H9 (cell line): ENCODE measurements at regions not wholly inside any gene's neighbourhood (a gene's known extent, or its start where the extent isn't known, plus 50 kb on each side); places are given as distances from the start of the nearest gene placed in this dataset.

Experiments used
- DNase-seq: peaks from one replicate; pipeline ENCODE4 v3.0.0-alpha.2; 2017
- H2AFZ ChIP-seq: one replicate; pipeline ENCODE4 v1.6.1; 2013; ENCODE audit warnings: mild to moderate bottlenecking, low read length, control low read depth, moderate library complexity
- H2AK5ac ChIP-seq: 2 replicates; pipeline ENCODE4 v1.6.1; 2013; ENCODE audit warnings: low read length, control low read depth, mixed read lengths; ENCODE audit not compliant: insufficient read length
- H2BK120ac ChIP-seq: one replicate; pipeline ENCODE4 v1.6.1; 2013; ENCODE audit warnings: low read depth, mild to moderate bottlenecking, low read length, control low read depth, inconsistent platforms; ENCODE audit not compliant: poor library complexity, severe bottlenecking
- H2BK12ac ChIP-seq: 2 replicates; pipeline ENCODE4 v1.6.1; 2013; ENCODE audit warnings: low read length, control low read depth, mixed read lengths, low read depth; ENCODE audit not compliant: insufficient read length
- H2BK15ac ChIP-seq: 2 replicates; pipeline ENCODE4 v1.6.1; 2013; ENCODE audit warnings: low read depth, low read length, control low read depth
- H2BK20ac ChIP-seq: one replicate; pipeline ENCODE4 v1.6.1; 2013; ENCODE audit warnings: low read depth, mild to moderate bottlenecking, low read length, control low read depth, inconsistent platforms; ENCODE audit not compliant: poor library complexity, severe bottlenecking
- H2BK5ac ChIP-seq: 2 replicates; pipeline ENCODE4 v1.6.1; 2013; ENCODE audit warnings: low read length, control low read depth, mixed read lengths; ENCODE audit not compliant: insufficient read length
- H3K14ac ChIP-seq: 2 replicates; pipeline ENCODE4 v1.6.1; 2013; ENCODE audit warnings: low read length, control low read depth; ENCODE audit not compliant: insufficient read depth
- H3K18ac ChIP-seq: 2 replicates; pipeline ENCODE4 v1.6.1; 2013; ENCODE audit warnings: low read depth, mild to moderate bottlenecking, mixed read lengths, low read length, control low read depth; ENCODE audit not compliant: insufficient read length
- H3K23ac ChIP-seq: 2 replicates; pipeline ENCODE4 v1.6.1; 2013; ENCODE audit warnings: low read length, control low read depth, mixed read lengths, low read depth; ENCODE audit not compliant: insufficient read length
- H3K23me2 ChIP-seq: 2 replicates; pipeline ENCODE4 v1.6.1; 2013; ENCODE audit warnings: low read depth, mild to moderate bottlenecking, mixed read lengths, low read length, control low read depth; ENCODE audit not compliant: insufficient read length, poor library complexity, severe bottlenecking
- H3K27ac ChIP-seq: 2 replicates; pipeline ENCODE4 v1.5.1; 2013; ENCODE audit warnings: low read length, control low read depth, mixed read lengths, low read depth; ENCODE audit not compliant: insufficient read length
- H3K27me3 ChIP-seq: 2 replicates; pipeline ENCODE4 v1.6.1; 2013; ENCODE audit warnings: low read length, control low read depth, inconsistent platforms; ENCODE audit not compliant: insufficient read depth
- H3K4ac ChIP-seq: 2 replicates; pipeline ENCODE4 v1.6.1; 2013; ENCODE audit warnings: low read depth, mild to moderate bottlenecking, control low read depth, inconsistent platforms, low read length, moderate library complexity
- H3K4me1 ChIP-seq: 2 replicates; pipeline ENCODE4 v1.6.1; 2013; ENCODE audit warnings: low read length, control low read depth, inconsistent platforms; ENCODE audit not compliant: insufficient read depth
- H3K4me2 ChIP-seq: 2 replicates; pipeline ENCODE4 v1.6.1; 2013; ENCODE audit warnings: low read length, control low read depth, mixed read lengths; ENCODE audit not compliant: insufficient read length, insufficient read depth
- H3K56ac ChIP-seq: 2 replicates; pipeline ENCODE4 v1.6.1; 2013; ENCODE audit warnings: low read depth, mild to moderate bottlenecking, mixed read lengths, low read length, control low read depth; ENCODE audit not compliant: insufficient read length
- H3K79me1 ChIP-seq: 2 replicates; pipeline ENCODE4 v1.6.1; 2013; ENCODE audit warnings: low read depth, mild to moderate bottlenecking, moderate library complexity, low read length, control low read depth, inconsistent platforms; ENCODE audit not compliant: insufficient read depth, poor library complexity, severe bottlenecking
- H3K79me2 ChIP-seq: 2 replicates; pipeline ENCODE4 v1.6.1; 2013; ENCODE audit warnings: low read length, control low read depth, inconsistent platforms; ENCODE audit not compliant: insufficient read depth
- H3K9ac ChIP-seq: 2 replicates; pipeline ENCODE4 v1.6.1; 2013; ENCODE audit warnings: low read length, control low read depth, mixed read lengths; ENCODE audit not compliant: insufficient read length; ENCODE audit errors: extremely low read depth
- H3K9me3 ChIP-seq: one replicate; pipeline ENCODE4 v1.6.1; 2013; ENCODE audit warnings: low read depth, low read length, inconsistent platforms; ENCODE audit not compliant: control insufficient read depth
- H3T11ph ChIP-seq: one replicate; pipeline ENCODE4 v1.6.1; 2013; ENCODE audit warnings: mild to moderate bottlenecking, low read length, control low read depth, inconsistent platforms
- H4K20me1 ChIP-seq: one replicate; pipeline ENCODE4 v1.6.1; 2013; ENCODE audit not compliant: control insufficient read depth, insufficient read length, insufficient read depth
- H4K5ac ChIP-seq: 2 replicates; pipeline ENCODE4 v1.6.1; 2013; ENCODE audit warnings: low read depth, mild to moderate bottlenecking, mixed read lengths, low read length, control low read depth; ENCODE audit not compliant: insufficient read length
- H4K8ac ChIP-seq: replicated peaks from 2 replicates; pipeline ENCODE4 v1.6.1; 2013; ENCODE audit warnings: low read length, control low read depth, mixed read lengths, low read depth; ENCODE audit not compliant: insufficient read length
- H4K91ac ChIP-seq: 2 replicates; pipeline ENCODE4 v1.6.1; 2013; ENCODE audit warnings: low read depth, mild to moderate bottlenecking, moderate library complexity, mixed read lengths, low read length, control low read depth; ENCODE audit not compliant: insufficient read length
- H3K27ac Mint-ChIP-seq, 3 experiments: 2 replicates in 2 of 3; 3 replicates in 1 of 3; pipeline ENCODE4 v1.8.0; 2020 to 2021; ENCODE audit warnings: mixed read lengths in 3 of 3, mild to moderate bottlenecking in 1 of 3, moderate library complexity in 1 of 3
- H3K27me3 Mint-ChIP-seq: 2 replicates; pipeline ENCODE4 v1.8.0; 2021; ENCODE audit warnings: low read depth, mild to moderate bottlenecking, moderate library complexity, mixed read lengths
- H3K36me3 Mint-ChIP-seq, 3 experiments: 2 replicates in 2 of 3; 3 replicates in 1 of 3; pipeline ENCODE4 v1.8.0; 2020 to 2021; ENCODE audit warnings: low read depth in 3 of 3, mixed read lengths in 3 of 3; ENCODE audit not compliant: insufficient read depth in 1 of 3
- H3K4me1 Mint-ChIP-seq, 2 experiments: 2 replicates each; pipeline ENCODE4 v1.8.0; 2020; ENCODE audit warnings: mixed read lengths in 2 of 2
- H3K4me3 Mint-ChIP-seq, 2 experiments: 2 replicates in 1 of 2; 3 replicates in 1 of 2; pipeline ENCODE4 v1.8.0; 2020 to 2021; ENCODE audit warnings: mild to moderate bottlenecking in 2 of 2, mixed read lengths in 2 of 2, moderate library complexity in 1 of 2
- H3K9me3 Mint-ChIP-seq, 2 experiments: 2 replicates in 1 of 2; 3 replicates in 1 of 2; pipeline ENCODE4 v1.8.0; 2020; ENCODE audit warnings: mild to moderate bottlenecking in 2 of 2, mixed read lengths in 2 of 2, moderate library complexity in 1 of 2
- WGBS: extraction: QIAGEN DNeasy Blood & Tissue Kit; methylation state at CpG from one replicate; pipeline ENCODE4 v1.1.7; 2013; ENCODE audit warnings: missing lambda C conversion rate, low lambda C conversion rate, mixed read lengths; ENCODE audit not compliant: insufficient read length; ENCODE audit errors: extremely low coverage; 5-methylcytosine and 5-hydroxymethylcytosine counted together
- TF ChIP-seq, protein P1 (sequence below): fragments of 200-600 bp; sonication (generic); conservative IDR thresholded peaks from 3 replicates; pipeline ENCODE4 v1.8.0; 2021; ENCODE audit warnings: antibody characterized with exemption, mild to moderate bottlenecking

DNA sequence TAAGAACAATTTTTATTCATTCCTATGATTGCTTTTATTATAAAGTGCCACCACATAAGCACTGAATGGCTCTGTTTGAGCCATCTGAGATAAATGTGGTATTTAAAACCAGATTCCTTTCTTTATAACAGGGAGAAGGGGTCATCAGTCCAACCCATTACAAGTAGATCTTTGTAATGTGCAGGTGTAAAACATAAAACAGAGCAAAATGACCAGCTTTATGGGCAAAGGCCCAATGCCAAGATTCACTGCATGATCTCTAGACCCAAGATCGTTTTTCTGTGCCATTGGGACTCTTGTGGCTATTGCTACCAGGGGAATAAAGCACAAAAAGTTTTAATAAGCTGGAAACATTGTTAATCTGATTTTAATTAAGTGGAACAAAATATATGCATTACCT, 469.9 kb downstream of the PRR16 start:
- no peak overlapping the region for H4K5ac ChIP-seq
- H3K4me1 ChIP-seq, result no peaks in the 10 kb centered on the region
- no peak overlapping the region for H3K27ac Mint-ChIP-seq
- H3K79me1 ChIP-seq, result no peaks in the 10 kb centered on the region
- H3K14ac ChIP-seq, result no peak overlapping the region
- H3K4me3 Mint-ChIP-seq, result no peak overlapping the region
- H3K9ac ChIP-seq, result no peak overlapping the region
- H3K9me3 Mint-ChIP-seq, result no peaks in the 10 kb centered on the region
- TF ChIP-seq, protein P1, sequence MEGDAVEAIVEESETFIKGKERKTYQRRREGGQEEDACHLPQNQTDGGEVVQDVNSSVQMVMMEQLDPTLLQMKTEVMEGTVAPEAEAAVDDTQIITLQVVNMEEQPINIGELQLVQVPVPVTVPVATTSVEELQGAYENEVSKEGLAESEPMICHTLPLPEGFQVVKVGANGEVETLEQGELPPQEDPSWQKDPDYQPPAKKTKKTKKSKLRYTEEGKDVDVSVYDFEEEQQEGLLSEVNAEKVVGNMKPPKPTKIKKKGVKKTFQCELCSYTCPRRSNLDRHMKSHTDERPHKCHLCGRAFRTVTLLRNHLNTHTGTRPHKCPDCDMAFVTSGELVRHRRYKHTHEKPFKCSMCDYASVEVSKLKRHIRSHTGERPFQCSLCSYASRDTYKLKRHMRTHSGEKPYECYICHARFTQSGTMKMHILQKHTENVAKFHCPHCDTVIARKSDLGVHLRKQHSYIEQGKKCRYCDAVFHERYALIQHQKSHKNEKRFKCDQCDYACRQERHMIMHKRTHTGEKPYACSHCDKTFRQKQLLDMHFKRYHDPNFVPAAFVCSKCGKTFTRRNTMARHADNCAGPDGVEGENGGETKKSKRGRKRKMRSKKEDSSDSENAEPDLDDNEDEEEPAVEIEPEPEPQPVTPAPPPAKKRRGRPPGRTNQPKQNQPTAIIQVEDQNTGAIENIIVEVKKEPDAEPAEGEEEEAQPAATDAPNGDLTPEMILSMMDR, result no peak
- H3K27ac ChIP-seq, result no peak overlapping the region
- H3K23me2 ChIP-seq, result no peaks in the 10 kb centered on the region
- no peak overlapping the region for H3K18ac ChIP-seq
- H2BK15ac ChIP-seq, result no peak overlapping the region
- no peaks in the 10 kb centered on the region for H3K27me3 ChIP-seq
- no peak overlapping the region for H3K56ac ChIP-seq
- H2BK12ac ChIP-seq, result no peak overlapping the region
- no peak overlapping the region for H2AFZ ChIP-seq
- no peaks in the 10 kb centered on the region for H4K20me1 ChIP-seq
- no peak overlapping the region for H4K91ac ChIP-seq
- no peak overlapping the region for H4K8ac ChIP-seq
- no peaks in the 10 kb centered on the region; a peak in 1 of 7 replicates for H3K36me3 Mint-ChIP-seq
- WGBS, result no CpG with 5 or more reads among the region's 1 CpG
- no peak overlapping the region for H2BK5ac ChIP-seq
- H3K4me1 Mint-ChIP-seq, result peaks cover 0 to 6% of the 10 kb centered on the region in 2 experiments; a peak in 3 of 4 replicates
- H3K4me2 ChIP-seq, result no peak overlapping the region
- no peak overlapping the region for H3T11ph ChIP-seq
- H2BK120ac ChIP-seq, result no peak overlapping the region
- H3K23ac ChIP-seq, result no peak overlapping the region
- H3K9me3 ChIP-seq, result no peaks in the 10 kb centered on the region
- no peaks in the 10 kb centered on the region for H3K79me2 ChIP-seq
- H2AK5ac ChIP-seq, result no peak overlapping the region
- DNase-seq, result no peak
- no peak overlapping the region for H2BK20ac ChIP-seq
- no peaks in the 10 kb centered on the region; the same call in 1 of the 2 replicates for H3K27me3 Mint-ChIP-seq
- no peak overlapping the region for H3K4ac ChIP-seq
